Vagina (tissue), 2 donors: ENCODE measurements at regions not wholly inside any gene's neighbourhood (a gene's known extent, or its start where the extent isn't known, plus 50 kb on each side); places are given as distances from the start of the nearest gene placed in this dataset.

Experiments
- POLR2A ChIP-seq, 2 donors: fragments of 450-650 bp; IDR thresholded peaks; one replicate each; pipeline ENCODE4 v1.6.1; 2017; ENCODE audit warnings: antibody characterized with exemption in 2 of 2, mild to moderate bottlenecking in 2 of 2, moderate library complexity in 2 of 2
- POLR2AphosphoS5 ChIP-seq, 2 donors: sonication (generic); formaldehyde crosslinking; IDR thresholded peaks; one replicate each; pipeline ENCODE4 v1.9.0; 2017; ENCODE audit warnings: antibody characterized with exemption in 2 of 2, mild to moderate bottlenecking in 2 of 2, low read depth in 1 of 2; ENCODE audit not compliant: insufficient read depth in 1 of 2

DNA sequence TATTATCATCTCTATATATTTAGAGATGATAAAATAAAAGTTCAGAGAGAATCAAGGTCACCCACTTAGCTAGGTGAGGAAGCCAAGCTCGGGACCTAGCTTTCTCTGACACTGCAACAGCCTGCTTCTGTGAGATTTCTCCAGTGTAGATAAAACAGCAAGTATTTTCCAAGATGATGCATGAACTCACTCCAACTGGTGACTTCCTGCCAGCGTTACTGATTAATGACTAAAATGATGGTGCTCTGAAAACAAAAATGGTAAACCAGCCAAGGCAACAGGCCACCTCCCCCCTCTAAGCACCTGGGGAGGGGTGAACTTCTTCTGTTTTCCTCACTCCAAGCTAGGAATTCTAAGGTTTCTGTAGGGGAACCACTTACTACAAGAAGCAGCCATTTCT is 510.2 kb upstream of the ID2 start:
- TF ChIP-seq POLR2AphosphoS5 (IDR thresholded peaks at IDR 0.05; ENCODE audit: insufficient read depth in 1 of 2, low read depth in 1 of 2): no peak
- no peak for TF ChIP-seq POLR2A (IDR thresholded peaks at IDR 0.05)
